OCI-M1 (cell line): ENCODE measurements at regions not wholly inside any gene's neighbourhood (a gene's known extent, or its start where the extent isn't known, plus 50 kb on each side); places are given as distances from the start of the nearest gene placed in this dataset.
A peak's percentile ranks its signal among the peaks of the same experiment; 100 is the strongest.
"Not testable (repeated sequence)": the region's sequence is repeated elsewhere in the genome, so short reads cannot be mapped to it uniquely, and the experiment has no call there.

ENCODE experiments used
- DNase-seq: peaks from one replicate; lab custom pipeline; 2025; lab: John Stamatoyannopoulos, UW

DNA sequence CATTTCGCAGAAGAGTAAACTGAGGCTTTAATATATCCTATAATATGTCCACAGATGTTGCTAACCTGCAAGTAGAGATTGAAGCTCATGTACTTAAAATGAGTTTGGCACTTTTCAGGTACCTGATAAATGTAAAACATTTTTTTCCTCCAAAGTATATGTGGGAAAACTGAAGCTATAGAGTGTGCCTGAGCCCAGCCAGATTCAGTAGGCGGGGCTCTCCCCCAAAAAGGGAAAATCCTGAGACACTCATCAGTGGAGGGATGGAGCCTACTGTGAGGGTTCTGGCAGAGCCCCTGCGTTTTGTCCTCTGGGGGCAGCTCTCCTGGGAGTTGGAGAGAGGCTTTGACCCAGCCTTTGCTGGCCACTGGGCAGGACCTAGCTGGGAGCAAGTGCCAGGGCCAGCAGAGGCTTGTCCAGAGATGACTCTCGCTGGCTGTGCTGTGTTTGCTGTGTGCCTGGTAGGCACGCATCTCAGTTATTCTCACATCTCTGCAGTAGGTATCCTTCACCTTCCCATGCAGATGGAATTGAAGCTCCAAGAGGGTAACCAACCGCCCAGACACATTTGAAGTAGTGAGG is 81.1 kb upstream of the SPRY4 start:
- no peak for DNase-seq

DNA sequence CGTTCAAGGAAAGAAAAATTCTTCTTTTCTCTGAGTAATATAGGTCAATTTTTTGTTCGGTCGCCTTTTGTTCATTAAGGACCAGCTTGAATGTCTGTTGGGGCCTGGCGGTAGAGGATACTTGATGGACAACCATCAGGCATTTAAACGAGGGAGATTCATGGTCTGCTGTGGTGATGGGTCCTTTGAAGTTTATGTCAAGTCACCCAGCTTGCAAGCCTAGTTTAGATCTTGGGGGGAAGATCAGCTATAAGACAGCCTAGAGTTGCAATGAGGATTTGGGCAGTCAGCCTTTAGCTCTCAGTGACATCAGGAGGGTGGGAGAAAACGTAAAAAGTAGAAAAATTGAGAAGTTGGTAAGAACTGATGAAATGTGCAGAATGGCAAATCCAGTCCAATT is 80.2 kb upstream of the SPRY4 start:
- DNase-seq = no peak

DNA sequence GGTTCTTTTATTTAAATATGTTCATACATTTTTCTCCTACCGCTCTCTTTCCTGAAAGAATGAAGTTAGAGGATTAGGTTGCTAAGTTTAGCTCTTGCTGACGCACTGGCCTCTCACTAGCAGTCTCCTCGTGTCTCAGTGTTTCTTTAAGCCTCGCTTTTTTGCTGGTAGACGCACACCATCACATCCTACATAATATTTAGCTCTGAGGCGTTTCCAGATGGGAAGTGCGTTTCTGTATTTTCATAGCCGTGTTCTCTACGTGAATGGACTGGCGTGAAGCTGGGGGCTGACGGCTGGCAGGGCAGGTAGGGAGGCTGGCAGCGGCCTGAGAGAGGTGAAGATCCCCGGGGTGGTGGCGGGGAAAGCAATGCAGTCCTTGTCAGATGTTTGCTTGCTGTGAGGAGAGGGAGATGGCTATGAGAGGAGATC is 79.2 kb upstream of the SPRY4 start:
- DNase-seq = no peak

DNA sequence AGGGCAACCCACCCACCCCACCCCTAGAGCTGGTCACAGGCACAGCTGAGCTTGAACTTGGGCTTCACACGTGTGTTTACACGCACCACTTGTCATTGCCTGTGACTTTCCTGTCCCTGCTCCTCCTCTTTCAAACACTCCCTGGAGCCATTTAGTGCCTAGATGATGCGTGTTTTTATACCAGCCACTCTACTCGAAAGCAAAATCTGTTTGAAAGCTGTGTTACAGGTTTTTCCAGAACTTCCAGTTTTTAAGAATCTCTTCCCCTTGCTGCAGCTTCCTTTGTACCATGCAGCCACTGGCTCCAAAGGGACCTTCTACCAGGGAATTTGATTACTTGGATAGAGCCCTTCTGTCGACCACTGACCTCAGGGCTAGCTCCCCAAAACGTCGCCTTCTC is 78.8 kb upstream of the SPRY4 start:
- no peak for DNase-seq

DNA sequence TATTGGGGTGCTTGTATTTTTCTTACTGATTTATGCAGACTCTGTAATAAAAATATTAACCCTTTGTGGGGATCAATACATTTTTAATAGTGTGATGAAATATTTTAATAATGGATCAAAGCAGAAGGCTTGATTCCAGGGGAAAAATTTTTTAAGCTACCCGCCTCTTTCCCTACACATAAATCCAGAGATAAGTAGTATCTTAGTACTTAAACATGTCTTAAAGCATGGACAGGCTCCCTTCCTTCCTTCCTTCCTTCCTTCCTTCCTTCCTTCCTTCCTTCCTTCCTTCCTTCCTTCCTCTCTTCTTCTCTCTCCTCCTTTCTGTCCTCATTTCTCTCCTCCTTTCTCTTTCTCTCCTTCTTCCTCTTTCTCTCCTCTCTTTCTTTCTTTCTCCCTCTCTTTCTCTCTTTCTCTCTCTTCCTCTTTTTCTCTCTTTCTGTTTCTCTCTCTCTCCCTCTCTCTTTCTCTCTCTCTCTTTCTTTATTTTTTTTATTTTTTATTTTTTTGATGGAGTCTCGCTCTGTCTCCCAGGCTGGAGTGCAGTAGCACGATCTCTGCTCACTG is 78.0 kb upstream of the SPRY4 start:
- no peak for DNase-seq

DNA sequence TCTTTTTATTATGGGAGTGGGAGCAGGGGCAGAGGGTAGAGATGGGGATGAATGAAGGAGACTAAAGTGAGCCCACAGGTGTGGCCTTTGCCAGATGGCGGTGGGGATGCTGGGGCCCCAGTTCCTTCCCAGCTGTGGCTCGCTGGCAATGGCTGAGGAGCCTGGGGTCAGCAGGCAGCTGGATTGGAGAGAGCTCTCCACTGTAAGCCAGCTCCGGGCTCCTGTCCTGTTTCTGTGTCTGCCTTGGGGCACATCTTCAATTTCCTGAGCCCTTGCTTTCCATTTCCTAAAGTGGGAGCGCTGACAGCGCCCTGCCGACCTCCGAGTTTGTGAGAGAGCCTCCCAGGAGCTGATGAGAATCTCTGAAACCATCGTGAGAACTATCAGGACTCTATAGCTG is 75.6 kb upstream of the SPRY4 start:
- DNase-seq = no peak

DNA sequence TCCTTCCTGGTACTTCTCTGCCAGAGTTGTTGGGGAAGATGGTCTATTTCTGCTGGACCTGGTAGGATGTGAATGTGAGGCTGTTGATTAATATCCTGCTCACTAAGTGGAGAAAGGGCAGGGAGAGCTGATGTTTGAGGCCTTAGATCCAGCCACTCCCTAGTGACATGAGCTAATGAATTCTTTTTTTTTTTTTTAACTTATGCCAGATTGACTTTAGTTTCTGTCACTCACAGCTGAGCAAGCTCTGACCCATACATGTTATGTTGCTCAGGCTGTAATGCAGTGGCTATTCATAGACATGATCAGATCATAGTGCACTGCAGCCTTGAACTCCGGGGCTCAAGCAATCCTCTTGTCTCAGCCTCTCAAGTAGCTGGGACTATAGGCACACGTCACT is 75.1 kb upstream of the SPRY4 start:
- DNase-seq = no peak

DNA sequence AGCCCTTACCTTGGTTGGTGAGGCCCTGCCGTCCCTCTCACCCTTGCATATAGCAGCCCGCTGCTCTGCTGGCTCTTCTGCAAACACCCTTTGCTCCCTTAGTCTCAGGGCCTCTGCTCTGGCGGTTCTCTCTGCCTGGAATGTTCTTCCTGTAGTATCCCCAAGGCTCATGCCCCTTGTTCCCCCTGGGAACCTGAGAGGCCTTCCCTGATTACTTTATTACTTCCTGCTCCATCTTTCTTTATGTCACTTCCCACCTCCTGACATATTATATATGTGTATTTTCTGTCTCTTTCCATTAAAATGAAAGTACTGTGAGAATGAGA is 73.9 kb upstream of the SPRY4 start:
- no peak for DNase-seq

DNA sequence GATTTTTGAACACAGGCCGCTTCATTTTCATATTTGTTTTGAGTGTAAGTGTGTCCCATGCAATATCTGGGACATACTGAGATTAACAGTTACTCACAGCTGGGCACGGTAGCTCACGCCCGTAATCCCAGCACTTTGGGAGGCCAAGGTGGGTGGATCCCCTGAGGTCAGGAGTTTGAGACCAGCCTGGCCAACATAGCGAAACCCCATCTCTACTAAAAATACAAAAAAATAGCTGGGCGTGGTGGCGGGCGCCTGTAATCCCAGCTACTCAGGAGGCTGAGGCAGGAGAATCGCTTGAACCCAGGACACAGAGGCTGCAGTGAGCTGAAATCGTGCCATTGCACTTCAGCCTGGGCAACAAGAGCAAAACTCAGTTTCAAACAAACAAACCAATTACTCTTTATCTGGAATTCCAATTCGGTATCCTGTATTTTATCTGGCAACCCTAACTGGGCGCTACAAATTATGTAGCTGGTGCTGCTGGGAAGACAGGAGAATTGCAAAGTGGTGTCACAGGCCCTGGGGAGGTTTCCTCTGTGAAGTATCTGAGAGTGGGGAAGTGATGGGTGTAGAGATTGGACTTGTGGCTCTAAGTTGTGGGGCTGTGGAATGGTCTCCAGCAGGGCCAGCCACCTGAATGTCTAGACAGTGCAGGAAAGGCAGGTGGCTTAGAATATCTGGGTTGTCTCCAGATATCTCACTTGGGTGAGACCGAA is 73.3 kb upstream of the SPRY4 start:
- DNase-seq = not testable (repeated sequence)

DNA sequence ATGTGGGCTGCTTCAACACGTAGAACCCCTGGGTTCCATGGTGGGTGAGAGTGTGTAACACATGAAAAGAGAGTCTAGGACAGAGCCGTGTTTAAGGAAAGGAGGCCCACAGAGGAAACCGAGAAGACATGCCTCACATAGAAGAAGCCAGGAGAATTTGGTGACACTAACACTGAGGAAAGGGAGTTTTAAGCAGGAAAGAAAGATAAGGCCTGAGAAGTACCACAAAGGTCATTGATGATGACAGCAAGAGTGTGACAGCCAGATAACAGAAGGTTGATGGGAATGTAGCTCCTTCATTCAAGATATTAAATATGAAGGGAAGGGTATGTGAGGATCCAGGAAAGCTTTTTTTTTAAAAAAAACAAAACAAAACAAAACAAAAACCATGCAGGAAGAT is 72.4 kb upstream of the SPRY4 start:
- no peak for DNase-seq

DNA sequence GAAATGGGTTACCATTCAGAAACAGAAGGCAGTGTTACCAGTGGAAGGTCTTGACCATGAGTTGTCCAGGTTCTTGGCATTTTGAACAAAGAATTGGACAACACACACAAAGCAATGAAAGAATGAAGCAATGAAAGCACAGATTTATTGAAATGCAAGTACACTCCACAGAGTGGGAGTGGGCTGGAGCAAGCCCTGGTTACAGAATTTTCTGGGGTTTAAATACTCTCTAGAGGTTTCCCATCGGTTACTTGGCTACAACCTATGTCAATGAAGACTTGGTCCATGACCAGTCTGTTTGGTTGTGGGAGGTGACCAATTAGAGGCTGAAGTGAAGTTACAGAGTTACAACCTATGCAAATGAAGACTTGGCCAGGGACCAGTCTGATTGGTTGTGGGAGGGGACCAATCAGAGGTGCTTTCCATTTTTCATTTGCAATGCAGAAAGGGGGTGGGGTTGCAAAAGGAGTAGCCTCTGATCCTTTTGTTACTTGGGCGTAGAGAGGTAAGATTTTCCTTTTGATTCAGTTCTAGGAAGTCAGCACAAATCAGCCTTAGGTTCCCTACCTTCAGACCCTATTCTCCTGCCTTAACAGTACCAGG is 71.7 kb upstream of the SPRY4 start:
- no peak for DNase-seq

DNA sequence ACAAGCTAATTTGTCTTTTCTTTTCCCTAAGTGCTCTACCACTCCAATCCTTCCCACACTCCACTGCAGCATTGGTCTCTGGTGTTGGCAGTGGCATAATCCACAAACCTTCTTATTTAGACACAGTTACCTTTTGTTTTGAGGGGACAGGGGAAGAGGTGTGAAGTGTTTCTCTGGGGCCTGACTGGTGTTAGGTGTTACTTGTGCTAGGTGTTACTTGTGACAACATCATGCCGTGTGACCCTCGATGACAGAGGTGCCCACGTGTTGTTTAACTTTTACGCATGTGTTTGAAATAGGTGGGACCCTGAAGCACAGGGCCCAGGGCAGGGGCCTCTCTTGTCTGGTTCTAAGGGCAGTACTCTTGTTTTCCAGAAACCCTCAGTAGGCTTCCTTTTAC is 70.5 kb upstream of the SPRY4 start:
- no peak for DNase-seq

DNA sequence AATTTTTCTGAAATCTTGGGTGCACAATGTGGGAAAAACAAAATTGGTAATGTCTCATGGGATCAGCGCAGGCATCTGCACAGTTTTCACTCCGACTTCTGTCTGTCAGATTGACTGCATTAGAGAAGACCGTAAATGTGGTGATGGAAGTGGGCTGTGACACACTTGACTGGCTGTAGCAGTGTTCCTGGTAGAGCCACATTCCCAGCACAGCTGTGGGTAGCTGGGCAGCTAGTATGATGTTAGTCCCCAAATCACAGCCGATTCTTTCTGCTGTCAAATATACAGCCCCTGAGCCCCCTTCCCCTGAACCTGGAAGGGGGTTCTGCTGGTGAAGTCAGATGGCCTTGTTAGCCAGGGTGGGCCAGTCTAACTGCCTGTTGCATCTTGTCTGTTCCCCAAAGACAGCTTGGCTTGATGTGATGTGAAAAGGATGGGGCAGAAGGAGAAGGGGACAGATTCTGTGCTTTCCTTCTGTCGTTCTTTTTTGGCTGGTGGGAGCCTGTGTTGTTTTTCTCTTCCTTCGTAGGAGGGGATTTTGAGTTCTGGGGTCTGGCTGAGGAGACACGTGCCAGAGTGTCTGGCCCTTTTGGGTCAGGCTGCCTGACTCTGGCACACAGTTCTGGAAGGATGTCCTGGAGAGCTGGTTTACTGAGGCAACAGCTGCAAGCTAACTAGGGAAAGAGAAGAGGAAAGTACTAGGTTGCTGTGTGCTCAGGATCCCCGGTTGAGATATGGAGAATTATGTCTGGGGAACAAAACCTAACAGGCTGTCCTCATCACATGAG is 66.4 kb upstream of the SPRY4 start:
- no peak for DNase-seq

DNA sequence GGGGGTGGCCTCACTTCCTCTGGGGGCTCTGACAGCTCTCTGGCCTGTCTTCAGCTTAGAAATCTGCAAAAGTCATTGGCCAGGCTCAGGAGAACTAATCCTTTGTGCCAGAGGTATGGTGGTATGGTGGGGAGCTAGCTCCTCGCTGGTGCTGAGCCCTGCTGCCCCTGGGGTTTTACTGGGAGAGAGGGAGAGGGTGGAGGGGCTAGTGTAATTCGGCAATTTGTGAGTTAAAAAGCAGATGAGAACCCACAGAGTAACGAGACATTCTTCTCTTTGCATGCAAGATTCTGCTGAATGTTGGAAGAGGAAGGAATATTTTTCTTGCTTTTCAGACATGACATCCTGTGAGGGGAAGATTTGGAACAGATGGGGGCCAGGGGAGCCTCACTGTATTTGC is 65.5 kb upstream of the SPRY4 start:
- no peak for DNase-seq

DNA sequence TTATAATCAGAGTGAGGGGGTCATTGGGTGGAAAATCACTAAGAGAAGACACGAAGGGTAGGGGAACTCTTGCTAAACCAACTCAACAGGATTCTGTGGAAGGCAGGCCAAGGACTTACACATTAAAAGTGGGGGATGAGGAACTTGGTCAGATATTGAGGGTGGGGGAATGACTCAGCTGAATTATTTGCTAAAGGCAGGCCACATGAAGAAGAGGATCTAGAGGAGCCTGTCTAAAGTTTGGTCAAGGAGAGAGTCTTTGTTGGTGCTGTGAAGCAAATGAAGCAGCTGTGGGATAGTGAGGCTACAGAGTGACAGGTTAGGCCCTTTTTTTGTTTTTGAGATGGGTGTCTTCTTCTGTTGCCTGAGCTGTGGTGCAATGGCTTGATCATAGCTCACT is 63.9 kb upstream of the SPRY4 start:
- DNase-seq = peak; percentile 67

DNA sequence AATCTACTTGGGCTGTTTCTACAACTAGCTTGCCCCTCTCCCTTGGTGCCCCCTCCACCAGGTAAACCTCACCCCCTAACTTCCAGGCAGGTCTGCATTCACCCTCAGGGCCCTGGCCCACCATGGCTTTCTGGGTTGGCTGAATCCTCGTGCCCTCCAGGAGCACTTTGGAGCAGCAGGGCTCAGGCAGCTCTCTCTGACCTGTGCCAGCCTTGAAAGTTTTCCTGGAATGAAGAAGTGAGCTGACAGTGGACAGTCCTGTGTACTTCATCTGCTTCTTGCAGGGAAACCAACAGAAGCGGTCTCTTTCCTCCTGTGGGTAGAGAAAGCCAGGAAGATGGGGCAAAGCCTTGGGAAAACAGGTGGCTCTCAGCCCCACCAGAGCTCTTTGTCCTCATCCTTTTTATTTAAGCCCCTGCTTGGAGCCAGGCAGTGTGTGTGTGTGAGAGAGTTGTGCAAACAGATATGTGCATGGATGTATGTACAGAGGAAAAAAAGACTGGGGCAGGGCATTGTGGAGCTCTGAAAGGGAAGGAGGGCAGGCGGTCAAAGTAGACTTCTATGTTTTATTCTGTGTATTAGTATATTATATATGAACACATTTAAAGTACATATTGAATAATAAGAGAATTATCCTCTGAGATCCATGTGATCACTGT is 62.3 kb upstream of the SPRY4 start:
- no peak for DNase-seq

DNA sequence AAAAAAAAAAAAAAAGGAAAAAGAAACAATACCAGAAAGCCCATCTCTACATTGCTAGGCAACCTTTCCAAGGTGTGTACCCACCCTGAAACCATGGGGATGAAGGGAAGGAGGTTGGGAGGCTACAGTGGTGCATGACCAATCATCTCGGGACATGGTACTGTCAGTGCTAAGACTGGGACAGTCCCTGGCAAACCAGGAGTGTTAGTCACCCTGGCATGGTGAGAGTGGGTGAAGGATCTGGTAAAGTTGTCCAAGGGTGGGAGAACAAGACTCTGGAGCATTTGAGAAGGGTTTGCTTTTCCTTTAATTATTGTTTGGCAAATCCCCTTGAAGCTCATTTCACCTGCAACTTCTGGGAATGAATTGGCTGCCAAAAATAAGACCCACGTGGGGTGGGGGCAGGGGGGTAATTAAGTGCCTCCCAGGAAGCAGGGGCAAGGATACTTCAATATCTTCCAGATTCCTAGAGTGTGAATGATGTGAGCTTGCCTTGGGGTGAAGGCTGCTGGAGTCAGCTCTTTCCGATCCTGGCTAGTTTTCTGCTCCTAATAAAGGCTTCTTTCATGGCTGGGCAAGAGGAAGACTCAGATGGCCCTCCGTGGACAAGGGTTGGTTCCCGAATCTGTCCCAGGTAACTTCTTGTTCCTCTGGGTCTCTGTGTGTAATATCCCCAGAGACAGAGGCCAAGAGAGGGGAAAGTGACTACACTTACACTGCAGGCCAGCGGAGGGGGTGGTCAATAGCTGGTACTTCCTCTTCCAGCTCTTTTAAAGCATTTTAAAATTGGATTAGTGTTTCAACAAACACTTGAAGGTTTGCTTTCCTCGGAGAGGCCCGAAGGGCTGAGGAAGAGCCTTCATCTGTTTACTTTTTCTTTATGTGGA is 61.6 kb upstream of the SPRY4 start:
- DNase-seq = no peak

DNA sequence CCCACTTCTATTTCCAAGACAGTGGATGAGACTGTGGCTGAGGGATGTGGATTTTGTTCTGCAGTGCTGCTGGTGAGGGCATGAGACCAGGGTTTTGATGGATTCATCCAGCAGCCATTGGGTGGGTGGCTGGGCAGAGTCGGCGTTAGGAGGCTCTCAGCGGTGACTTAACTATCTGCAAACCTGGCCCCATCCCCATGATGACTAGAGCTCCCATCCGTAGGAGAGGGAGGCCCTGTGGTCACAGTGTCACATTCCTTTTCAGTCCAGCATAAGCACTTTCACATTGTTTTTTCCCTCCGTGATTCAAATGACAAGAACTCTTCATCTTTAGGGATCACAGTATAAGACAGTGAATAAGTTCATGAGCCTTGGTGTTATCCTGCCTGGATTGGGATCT is 60.4 kb upstream of the SPRY4 start:
- no peak for DNase-seq

DNA sequence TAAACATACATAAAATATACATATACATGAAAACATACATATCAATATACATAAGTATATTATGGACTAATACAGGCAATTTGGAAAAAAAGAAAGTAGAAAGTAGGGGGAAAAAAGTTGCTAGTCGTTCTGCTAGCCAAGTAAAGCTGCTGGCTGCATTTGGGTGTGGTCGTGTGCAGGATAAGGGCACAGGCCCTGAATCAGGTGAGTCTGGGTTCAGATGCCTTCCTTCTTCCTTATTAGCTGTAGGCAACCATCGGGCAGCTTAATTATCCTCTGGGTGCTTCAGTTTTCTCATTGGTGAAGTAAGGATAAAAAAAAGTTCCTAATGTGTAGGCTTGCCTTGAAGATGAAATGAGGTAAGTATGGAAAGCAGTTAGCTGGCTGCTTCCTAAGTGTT is 59.2 kb upstream of the SPRY4 start:
- no peak for DNase-seq

DNA sequence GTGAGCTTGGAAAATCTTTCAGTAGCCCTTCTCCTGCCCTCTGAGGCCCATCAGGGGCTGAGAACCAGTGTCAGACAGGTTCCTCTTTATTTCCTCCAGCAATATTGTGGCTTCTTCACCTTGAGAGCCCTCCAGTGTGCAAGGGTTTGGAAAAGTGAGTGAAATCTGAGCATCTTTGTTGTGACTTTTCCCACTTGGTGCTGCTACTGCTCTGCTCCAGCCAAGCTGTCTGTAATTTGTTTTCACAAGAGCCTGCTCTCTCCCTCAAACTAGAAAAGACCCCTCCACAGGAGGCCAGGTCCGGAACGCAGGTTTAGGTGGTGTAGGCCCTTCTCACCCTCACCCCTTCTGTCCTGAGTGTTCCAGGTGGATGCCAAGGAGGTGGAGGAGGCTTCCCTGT is 57.4 kb upstream of the SPRY4 start:
- DNase-seq = no peak
